Bone marrow (tissue), 2 donors: ENCODE measurements at regions not wholly inside any gene's neighbourhood (a gene's known extent, or its start where the extent isn't known, plus 50 kb on each side); places are given as distances from the start of the nearest gene placed in this dataset.

Experiments used
- DNase-seq, 2 donors: peaks; one replicate each; lab custom pipeline; 2025; lab: John Stamatoyannopoulos, UW

DNA sequence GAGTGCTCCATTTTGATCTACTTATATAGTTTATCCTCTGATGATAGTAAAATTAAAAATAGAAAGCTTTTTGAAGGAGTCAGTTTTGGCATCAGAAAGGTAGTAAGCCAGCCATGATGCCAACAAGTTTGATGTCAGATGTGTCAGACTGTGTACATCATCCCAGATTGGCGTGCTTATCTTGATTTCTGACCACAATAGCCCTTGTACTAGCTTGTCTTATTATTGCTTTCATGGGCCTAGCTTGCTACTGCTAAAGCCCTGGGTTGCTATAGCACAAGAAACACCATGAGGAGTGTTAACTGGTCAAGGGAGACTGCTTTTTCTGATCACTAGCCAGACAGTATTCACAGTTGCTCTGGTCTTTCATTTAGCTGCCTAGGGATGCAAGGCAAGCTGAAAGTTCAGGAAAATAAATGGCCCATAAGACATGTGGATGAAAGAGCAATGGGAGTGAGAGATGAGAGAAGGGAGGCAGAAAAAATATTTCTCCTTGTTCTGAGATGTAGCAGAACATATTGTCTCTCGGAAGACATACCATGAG lies 1038.5 kb downstream of the JRKL start:
- no peak for DNase-seq

DNA sequence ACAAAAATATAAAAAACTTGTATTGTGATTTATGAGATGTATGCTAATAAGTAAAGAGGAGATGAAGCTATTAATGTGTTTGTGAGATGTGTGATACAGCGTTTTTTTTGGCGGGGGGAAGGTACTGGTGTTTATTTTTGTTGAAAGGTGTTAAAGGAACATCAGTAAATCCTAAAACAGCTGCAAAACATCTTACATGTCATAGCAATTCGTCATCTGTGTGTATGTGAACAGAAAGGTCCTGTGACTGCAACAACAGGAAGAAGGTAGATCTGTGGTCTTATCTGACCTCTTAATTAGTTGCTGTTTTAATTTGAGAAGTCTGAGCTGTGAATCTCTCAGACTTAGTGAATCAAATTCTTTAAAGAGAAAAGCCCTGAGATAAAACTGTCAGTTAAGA lies 1041.1 kb downstream of the JRKL start:
- DNase-seq, result no peak

DNA sequence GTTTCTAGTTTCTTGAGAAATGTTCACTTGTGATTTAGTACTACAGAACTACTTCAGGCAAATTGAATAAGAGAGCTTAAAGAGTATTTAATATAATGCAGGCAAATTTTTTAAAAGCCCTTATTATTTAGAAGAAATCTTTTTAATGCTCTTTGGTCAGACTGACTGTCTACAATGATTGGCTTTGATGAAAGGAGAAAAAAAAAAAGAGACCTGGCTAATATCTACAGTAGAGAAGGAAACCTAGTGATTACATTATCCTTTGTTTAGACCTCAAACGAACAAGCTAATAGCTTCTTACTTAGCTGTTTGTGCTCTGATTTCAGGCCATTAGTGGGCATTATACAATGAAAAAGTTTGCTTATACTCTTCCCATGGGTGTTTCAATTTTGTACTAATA lies 1043.1 kb downstream of the JRKL start:
- DNase-seq, result no peak

DNA sequence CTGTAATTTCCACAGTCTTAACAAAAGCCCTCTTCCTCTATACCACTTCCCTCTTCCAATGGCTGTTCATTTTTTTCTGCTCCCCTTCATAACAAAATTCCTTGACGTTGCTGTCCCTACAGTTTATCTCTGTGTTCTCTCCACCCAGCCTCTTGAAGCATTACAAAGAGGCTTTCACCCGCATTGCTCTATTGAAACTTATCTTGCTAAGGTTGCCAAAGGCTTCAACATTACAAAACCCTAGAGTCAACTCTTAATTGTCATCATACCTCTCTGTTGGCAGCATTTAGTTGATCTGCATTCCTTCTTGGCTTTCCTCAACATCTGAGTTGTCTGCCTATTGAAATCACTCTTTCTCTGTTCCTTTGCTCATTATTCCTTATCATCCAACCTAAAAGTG lies 1055.7 kb downstream of the JRKL start:
- DNase-seq, result no peak

DNA sequence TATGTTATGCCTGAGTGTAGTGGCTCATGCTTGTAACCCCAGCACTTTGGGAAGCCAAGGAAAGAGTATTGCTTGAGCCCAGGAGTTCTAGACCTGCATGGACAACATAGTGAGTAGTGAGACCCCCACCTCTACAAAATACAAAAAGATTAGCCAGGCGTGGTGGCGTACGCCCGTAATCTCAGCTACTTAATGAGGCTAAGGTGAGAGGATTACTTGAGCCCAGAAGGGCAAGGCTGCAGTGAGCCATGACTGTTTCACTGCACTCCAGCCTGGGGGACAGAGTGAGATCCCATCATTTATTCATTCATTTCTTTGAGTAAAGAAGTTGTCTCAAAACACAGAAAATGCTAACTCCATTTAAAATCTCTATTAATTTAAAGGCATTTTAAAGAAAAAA lies 1061.6 kb downstream of the JRKL start:
- no peak for DNase-seq

DNA sequence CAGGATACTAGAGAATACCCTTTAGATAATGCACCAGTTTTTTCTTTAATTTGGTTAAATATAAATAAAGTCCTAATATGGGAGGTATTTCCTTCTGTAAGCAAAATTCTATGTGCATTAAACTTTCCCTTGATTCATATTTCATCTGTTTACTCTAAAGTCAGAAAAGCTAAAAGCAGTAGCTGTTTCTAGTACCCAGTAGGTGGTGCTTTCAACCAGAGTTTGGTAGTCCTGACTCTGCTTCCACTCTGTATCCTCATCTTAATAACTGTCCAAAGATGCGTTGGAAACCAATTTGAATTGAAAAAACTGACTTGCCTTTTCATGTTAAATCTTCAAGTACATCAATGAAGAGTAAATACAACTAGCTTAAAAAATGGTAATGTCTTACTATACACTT lies 1065.2 kb downstream of the JRKL start:
- no peak for DNase-seq

DNA sequence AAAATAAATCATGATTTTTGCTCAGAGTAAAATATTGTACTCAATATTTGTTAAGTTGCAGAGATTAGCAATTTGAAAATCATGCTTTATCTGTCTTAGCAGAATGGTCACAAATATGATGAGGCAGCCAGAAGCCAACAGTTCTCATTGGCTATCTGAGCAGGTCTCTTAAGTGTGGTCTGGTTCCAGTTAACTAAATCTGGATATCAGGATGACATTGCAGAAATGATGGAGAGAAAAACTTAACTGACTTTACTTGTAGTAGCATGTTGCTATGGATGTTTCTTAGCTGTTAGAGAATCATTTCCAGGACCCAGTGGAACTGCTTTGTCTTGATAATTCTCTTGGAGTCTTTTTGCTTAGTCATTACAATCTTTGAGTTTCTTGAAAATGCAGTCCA lies 1070.3 kb downstream of the JRKL start:
- no peak for DNase-seq

DNA sequence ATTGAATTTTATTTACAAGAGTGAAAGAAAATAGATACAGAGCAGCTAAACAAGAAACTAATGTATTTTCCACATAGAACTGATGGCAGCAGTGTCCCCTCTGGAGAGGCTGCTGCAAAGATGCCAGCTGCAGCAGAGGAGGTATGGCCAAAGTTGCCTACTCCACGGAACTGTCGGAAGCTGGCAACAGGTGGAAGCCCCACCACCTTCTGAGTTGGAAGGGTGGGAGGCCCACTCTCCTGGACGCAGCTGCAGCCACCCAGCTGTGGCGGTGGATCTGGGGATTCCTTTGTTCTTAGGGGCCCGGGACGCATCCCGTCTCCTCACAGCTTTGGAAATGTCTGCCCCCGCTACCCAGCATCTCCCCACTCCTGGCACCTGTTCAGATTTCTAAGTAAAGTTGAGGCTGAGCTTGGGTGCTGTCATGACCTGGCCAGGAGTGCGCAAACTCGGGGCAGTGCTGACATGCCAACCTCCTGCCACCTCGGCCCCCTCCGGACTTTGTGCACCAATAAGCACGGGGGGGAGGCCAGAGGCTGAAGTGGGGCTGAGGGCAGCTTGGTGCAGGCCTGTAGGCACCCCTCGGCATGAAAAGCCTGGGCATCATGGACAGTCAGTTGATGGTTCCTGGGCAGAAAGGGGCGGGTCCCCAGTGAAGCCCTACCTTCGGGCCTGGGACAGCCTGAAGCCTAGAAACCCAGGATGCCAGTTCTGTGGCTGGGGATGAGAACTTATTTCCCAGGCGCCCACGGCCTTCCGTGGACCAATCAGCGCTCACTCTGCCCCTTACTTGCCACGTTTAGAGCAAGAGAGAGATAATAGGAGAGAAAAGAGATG lies 1071.4 kb downstream of the JRKL start:
- DNase-seq, result no peak

DNA sequence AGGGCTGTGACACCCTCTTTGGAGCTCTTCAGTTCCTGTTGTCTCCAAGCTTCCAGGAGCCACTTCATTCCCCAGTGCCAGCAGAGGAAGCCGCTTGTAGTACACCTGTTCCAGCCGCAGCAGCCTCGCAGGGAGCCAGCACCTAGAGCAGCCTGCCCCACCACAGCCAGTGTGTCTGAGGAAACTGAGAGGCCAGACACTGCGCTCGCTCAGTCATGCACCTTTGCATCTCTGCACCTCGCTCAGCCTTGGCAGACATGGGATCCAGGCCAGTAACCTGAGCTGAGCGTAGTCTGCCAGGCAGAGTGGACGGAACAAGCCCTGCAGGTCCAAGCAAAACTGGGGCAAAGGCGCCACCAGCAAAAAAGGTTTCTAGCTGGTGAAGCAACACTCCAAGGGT lies 1072.1 kb downstream of the JRKL start:
- DNase-seq, result no peak

DNA sequence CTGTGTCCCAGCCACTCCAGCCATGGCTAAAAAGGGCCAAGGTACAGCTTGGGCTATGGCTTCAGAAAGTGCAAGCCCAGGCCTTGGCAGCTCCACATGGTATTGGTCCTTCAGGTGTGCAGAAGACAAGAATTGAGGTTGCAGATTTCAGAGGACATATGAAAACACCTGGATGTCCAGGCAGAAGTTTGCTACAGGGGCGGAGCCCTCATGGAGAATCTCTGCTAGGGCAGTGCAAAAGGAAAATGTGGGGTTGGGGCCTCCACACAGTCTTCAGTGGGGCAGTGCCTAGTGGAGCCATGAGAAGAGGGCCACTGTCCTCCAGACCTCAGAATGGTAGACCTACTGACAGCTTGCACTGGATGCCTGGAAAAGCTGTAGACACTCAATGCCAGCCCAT lies 1074.1 kb downstream of the JRKL start:
- DNase-seq, result no peak

DNA sequence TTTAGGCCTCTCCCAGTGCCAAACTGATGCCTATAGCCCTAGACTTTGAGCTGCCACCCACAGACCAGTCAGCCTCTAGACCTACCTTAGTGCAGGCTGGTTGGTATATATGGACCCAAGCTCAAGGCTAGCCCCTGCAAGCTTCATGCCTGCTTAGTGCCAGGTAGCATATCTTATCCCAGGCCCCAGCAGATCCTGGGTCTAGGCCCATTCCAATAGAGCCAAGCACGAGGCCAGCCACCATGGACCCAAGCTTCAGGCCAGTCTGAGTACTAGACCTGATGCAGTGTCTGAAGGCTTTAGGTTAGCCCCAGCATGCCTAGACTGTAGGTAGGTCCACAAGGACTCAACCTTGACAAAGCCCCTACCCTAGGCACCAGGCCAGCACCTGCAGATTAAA lies 1081.7 kb downstream of the JRKL start:
- no peak for DNase-seq

DNA sequence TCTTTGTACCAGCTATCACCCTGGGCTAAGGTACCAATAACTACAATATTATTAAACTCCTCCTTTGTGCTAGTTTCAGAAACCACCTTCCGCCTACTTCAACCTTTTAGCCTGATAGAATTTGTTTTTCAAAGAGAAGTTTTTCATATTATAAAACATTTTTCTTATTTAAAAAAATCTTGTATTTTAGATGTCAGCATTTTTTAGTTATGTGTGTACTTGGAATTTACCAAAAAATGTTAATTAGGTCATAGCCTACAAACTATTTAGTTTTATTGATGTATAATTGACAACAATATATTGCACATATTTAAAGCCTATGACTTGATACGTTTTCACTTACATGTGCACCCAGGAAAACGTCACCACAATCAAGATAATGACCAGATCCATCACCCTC lies 1097.6 kb downstream of the JRKL start:
- no peak for DNase-seq

DNA sequence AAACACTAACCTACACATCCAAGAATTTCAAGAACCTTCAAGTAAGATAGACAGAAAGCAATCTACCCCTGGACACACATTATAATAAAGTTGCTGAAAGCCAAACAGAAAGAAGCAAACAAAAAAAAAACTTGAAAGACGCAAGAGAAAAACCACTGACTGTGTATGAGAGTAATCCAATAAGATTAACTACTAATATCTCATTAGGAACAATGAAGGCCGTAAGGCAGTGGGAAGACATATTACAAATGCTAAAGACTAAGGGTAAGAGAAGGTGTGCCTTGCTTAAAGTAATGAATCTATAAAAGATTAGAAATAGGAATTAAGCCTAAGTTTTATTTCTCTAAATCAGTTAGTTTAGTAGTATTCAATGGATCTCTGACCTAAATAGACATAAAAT lies 1109.1 kb downstream of the JRKL start:
- DNase-seq, result no peak

DNA sequence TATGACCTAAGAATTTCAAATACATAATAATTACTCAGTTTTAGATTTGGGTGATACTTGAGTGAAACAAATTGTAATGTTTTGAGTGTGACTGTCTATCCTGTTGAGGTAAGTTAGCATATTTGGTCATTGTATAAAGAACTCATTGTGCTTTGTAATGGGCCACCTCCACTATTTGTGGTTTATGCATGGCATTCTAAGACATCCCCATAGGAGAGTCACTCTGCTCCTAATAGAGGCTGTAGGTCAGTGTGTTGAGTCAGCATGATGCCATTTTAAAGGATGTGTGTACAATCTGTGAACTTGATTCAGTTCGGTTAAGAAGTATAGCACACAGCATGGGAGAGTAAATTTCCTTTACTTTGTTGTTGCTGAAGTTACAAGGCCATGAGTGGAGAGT lies 1112.4 kb downstream of the JRKL start:
- DNase-seq, result no peak

DNA sequence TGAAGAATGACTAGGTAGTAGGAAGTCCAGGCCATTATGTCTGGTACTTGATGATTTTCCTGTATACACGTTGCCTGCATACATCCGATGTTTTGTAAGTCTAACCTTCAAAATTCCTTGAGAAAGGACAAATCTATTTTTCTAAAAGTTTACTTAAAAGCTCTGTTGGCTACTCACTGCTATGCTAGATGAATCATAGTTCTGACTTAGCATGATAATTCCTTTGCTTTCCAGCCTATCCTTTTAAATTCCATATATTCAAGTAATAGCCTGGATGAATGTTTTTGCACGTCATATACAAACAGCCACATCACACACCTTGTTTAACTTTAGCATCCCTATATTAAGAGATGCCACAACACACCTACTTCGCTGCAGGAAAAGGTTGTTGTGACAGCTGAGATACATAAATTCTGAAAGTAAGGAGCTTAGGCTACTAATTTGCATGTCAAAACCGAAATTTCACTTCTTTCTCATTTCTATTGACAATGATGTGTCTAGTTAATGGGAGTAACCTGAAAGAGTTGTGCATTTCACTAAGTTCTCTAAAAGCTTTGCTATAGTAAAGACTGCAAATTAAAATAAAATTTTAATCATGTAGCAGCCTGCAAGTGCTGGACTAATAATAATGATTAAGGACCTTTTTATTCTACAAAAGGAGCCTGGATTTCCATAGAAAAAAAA lies 1116.4 kb downstream of the JRKL start:
- no peak for DNase-seq

DNA sequence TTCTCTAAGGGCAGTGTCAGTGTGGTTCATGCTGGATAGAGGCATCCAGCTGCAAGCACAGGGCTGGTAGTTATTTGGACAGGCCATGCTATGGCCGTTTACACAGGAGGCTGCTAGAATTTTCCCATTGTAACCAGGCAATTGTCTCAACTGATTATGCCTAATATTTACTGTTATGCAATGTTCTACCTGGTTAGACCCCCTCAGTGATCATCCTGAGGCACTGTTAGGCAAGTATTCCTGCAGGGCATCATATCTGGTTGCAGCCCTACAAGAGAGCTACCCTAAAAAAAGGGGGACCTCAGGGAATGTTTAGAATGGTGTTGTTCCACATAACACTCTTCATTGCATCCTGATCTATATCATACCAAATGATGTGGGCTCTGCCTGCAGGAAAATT lies 1124.6 kb downstream of the JRKL start:
- no peak for DNase-seq

DNA sequence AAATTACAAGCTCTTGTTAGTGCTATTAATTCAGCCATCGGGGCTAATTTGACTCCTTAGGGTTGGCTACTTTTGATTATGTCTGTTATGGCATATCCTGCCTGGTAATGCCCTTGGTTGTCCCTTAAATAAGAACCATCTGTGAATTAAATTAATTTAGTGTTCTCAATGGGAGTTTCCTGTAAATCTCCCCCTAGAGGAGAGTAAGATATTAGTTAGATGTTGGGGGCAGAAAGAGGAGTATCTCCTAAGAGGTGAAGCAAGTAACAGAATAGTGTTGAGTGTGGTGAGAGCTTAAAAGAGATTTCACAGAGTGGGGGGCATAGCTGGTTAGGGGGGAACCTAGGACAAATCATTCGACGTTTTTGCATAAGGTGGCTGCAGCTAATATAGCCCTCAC lies 1126.9 kb downstream of the JRKL start:
- DNase-seq, result no peak

DNA sequence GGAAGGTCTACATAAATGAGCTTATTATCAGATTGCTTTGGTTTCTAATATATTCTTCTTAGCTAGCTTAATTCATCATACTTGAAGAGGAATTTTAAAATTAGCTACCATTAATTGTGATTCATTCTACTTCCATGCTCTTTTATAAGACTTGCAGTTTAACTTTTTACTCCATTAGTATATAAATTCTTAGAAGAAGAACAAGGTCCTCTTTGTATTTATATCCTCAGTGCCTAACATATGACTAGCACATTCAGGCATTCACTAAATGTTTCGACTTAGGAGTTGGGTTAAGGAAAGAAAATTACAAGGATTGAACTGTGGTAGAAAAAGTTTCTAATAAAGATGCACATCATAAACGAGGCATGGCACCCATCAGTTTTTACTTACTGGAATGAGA lies 1135.5 kb downstream of the JRKL start:
- no peak for DNase-seq

DNA sequence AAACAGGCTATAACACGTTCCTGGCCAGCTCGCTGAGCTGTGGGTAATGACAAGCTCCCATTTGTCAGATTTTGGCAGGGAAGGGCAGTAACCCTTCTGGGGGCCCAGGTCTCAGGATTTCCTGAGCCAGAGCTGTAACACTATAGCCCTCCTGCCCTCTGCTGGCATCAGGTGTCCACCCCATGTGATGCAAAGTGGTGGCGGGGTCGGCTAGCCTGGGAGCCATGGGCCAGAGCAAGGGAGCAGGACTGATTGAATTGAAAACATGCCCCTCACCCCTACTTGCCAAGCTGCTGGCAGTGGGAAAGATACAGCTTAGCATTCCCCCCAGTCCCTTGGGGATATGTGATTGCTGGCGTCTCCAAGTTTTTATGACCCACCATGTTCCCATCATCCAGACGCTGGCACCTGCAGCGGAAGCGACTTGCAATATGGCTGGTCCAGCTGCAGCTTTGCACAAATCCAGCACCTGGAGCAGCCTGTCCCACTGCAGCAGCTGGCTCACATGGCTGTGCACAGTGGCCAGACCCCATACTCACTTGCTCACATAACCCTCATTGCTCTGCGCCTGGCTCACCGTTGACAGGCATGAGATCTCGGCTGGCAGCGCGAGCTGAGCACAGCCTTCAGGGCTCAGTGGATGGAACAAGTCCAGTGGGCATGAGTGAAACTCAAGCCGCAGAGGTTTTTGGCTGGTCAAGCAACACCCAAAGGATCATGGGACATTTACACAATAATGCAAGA lies 1147.8 kb downstream of the JRKL start:
- no peak for DNase-seq

DNA sequence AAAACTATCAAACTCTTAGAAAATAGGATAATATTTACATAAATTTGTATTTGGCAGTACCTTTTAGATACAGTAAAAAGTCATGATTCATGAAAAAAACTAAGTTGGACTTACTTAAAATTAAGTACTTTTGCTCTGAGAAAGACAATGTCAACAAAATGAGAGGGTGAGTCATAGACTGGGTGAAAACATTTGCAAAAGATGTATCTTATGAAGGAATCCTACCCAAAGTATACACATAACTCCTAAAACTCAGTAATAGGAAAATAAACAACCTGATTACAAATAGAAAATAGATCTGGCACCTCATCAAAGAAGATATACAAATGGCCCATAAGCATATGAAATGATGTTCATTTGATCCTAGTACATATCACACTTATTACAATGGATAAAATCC lies 1154.6 kb downstream of the JRKL start:
- no peak for DNase-seq

DNA sequence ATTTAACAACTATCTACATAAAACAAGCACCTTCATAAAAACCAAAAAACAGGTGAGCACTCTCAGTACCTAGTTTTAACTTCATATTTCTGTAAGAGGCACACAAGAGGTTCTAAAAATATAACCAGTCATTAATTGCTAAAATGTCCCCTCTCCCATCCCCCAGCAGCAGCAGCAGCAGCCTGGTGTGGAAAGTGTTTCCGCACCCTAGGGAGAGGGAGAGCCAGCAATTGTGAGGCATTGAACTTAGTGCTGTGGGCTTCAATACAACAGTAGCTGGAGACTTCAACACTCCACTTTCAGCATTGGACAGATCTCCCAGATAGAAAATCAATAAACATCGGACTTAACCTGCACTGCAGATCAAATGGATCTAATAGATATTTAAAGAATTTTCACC lies 1158.5 kb downstream of the JRKL start:
- DNase-seq, result no peak

DNA sequence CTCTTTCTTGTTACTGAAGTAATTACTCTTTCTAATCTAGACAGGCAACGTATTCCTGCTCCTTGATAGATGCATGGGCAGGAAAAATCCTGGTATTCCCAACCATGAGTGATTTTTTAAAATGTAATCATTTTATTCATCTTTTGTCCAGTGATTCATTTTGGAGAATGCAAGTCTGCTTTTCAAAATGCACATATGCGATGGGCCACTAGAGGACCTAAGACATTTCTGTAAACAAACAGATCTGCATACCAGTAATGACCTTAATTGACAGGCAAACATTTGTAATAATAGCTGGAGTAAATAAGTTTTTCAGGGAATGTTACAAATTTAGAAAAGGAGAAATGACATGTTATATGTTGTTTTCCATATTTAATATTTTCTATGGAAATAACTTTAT lies 1167.6 kb downstream of the JRKL start:
- DNase-seq, result no peak

DNA sequence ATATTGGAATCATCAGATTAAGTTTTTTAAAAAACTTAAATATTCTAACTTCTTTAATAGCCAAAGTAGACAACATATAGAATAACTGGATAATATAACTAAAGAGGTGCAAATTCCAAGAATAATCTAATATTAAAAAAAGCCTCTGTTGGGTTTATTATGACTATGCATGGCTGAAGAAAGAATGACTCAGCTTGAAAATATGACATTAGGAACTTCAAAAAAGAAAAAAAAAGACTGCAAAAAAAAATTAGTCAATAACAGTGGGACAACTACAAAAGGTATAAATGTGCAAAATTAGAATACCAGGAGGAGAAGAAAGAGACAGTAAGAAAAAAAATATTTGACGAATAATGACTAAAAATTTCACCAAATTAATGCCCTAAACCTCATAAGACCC lies 1178.0 kb downstream of the JRKL start:
- no peak for DNase-seq
